Activated T-helper 1 cell treated with anti-CD3 and anti-CD28 coated beads, Interleukin-12 subunit alpha, Interleukin-12 subunit beta, Interleukin-2, Interleukin-4 antibody, amounts not matched to agents 30 ng/mL and 10 ng/mL and 1 ng/mL, durations not matched to agents 14 hours and 24 hours and 36 hours (primary cell): ENCODE measurements at regions not wholly inside any gene's neighbourhood (a gene's known extent, or its start where the extent isn't known, plus 50 kb on each side); places are given as distances from the start of the nearest gene placed in this dataset.
"Not testable (repeated sequence)": the region's sequence is repeated elsewhere in the genome, so short reads cannot be mapped to it uniquely, and the experiment has no call there.

ENCODE experiments used
- DNase-seq: peaks from one replicate; pipeline ENCODE4 v3.0.0; 2021; ENCODE audit warnings: low spot score
- H3K27ac Mint-ChIP-seq: one replicate; pipeline ENCODE4 v1.8.0; 2021; ENCODE audit warnings: mild to moderate bottlenecking, mixed read lengths
- H3K27me3 Mint-ChIP-seq: one replicate; pipeline ENCODE4 v1.8.0; 2022; ENCODE audit warnings: mild to moderate bottlenecking, moderate library complexity, mixed read lengths; ENCODE audit not compliant: insufficient read depth
- H3K36me3 Mint-ChIP-seq: one replicate; pipeline ENCODE4 v1.8.0; 2021; ENCODE audit warnings: low read depth, mixed read lengths
- H3K4me1 Mint-ChIP-seq: one replicate; pipeline ENCODE4 v1.8.0; 2021; ENCODE audit warnings: low read depth, mixed read lengths
- H3K4me3 Mint-ChIP-seq: one replicate; pipeline ENCODE4 v1.8.0; 2021; ENCODE audit warnings: mild to moderate bottlenecking, moderate library complexity, mixed read lengths
- H3K9me3 Mint-ChIP-seq: one replicate; pipeline ENCODE4 v1.8.0; 2021; ENCODE audit warnings: mixed read lengths
- intact Hi-C: fragments of 100-400 bp; cut with micrococcal nuclease; formaldehyde crosslinking; loops from one replicate; pipeline ENCODE4 v1.15.1; 2024

DNA sequence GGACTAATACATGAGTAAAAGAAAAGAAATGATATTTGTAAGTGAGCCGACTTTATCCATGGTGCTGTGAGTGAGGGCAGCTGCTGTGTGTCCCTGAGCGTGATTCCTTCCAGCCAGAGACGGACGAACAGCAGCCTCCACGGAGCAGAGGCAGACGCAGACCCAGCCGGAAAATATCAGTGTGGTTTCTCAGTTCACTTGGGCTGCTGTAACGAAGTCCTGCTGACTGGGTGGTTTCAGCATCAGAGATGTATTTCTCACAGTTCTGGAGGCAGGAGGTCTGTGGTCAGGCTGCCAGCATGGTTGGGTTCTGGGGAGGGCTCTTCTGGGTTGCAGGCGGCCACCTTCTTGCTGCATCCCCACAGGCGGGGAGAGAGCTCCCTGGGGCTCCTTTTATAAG, 375.6 kb downstream of the GLRX3 start:
- no peak for DNase-seq
- intact Hi-C loops, result no loop called here
- H3K4me3 Mint-ChIP-seq, result no peak overlapping the region
- no peaks in the 10 kb centered on the region for H3K9me3 Mint-ChIP-seq
- peaks cover 1% of the 10 kb centered on the region for H3K27me3 Mint-ChIP-seq
- no peaks in the 10 kb centered on the region for H3K36me3 Mint-ChIP-seq
- H3K4me1 Mint-ChIP-seq, result no peaks in the 10 kb centered on the region
- no peak overlapping the region for H3K27ac Mint-ChIP-seq

DNA sequence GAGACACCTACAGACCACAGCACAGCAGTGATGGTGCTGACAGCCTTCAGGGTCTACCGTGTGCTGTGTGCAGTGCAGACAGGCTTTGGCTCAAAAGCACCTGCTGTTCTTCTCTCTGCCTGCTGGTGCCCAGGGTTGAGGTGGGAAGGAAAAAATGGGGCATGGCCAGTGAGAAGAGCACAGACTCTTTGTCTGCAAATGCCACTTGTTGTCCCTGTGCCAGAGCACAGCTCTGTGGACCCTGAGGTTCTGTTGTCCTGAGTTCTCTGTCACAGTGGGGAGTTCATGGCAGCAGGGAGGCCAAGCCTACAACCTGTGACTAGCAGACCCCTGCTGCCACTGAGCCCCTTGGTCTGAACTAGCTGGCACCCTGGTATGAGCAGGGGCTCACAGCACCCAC, 376.7 kb downstream of the GLRX3 start:
- Mint-ChIP-seq H3K4me1 (no peaks in the 10 kb centered on the region), H3K27ac (no peak overlapping the region), H3K9me3 (no peaks in the 10 kb centered on the region), H3K27me3 (peaks cover 1% of the 10 kb centered on the region), H3K36me3 (no peaks in the 10 kb centered on the region), H3K4me3 (no peak overlapping the region)
- intact Hi-C loops, result no loop called here
- no peak for DNase-seq

DNA sequence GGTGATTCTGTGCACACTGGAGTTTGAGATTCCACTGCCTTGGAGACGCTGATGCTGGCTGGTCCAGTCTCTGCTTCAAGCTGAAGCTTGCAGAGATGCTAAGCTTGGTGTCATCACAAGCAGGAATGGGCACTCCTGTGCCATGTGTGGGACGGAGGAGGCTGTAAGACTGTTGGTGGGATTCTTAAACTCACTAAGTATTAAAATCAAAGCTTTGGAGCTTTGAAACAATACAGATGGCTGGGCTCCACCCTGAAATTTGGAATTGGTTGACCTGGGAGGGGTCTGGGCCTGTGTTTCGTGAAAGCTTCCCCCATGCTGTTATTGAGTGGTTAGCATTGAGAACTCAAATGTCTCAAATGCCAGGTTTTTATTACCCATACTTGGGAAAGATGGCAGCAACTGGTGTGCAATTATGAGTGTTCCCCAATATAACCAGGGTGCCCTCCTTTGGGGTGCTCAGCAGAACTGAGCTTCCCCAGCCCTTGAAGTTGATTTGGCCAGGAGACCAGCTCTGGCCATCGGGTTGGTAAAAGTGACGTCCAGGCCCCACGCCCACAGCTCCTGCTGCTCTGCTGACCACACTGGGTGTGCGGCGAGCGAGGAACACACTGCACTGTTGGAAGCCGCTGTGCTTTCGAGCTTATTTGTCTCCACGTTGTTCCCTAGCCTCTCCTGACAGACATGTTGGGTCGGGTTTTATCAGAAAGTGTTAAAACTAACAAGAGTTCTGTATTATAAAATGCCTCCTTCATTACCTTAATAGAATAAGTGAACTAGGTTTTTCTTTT, 377.7 kb downstream of the GLRX3 start:
- Mint-ChIP-seq H3K4me3 (no peak overlapping the region), H3K36me3 (no peaks in the 10 kb centered on the region), H3K27ac (no peak overlapping the region), H3K9me3 (no peaks in the 10 kb centered on the region), H3K4me1 (no peaks in the 10 kb centered on the region), H3K27me3 (peaks cover 1% of the 10 kb centered on the region)
- DNase-seq, result no peak
- intact Hi-C loops, result no loop called here

DNA sequence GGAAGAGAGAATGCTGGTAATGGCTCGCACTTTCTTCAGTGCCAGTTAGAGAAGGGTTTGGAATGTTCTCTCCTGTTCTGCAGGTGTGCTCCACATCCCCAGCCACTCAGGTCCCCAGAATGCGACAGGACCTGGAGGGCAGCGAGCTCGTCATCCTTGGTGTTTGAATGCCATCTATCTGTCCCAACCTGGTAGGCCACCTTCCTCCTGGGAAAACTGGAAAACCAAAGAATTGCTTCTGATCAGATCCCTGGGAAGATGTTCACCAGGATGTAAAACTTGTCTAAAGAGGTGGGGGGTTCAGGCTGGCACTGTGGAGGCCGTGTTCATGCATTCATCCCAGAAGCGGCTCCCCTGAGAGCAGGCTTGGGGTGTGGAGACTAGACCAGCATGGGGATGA, 379.5 kb downstream of the GLRX3 start:
- H3K27me3 Mint-ChIP-seq, result peaks cover 1% of the 10 kb centered on the region
- H3K36me3 Mint-ChIP-seq, result no peaks in the 10 kb centered on the region
- intact Hi-C loops, result no loop called here
- H3K9me3 Mint-ChIP-seq, result peaks cover 7% of the 10 kb centered on the region
- DNase-seq, result no peak
- no peaks in the 10 kb centered on the region for H3K4me1 Mint-ChIP-seq
- no peak overlapping the region for H3K4me3 Mint-ChIP-seq
- no peak overlapping the region for H3K27ac Mint-ChIP-seq

GRCh38 chr10:130516141-130516735, 380.0 kb downstream of the GLRX3 start:
- Mint-ChIP-seq H3K36me3 (no peaks in the 10 kb centered on the region), H3K9me3 (peaks cover 7% of the 10 kb centered on the region), H3K4me3 (no peak overlapping the region), H3K27me3 (peaks cover 1% of the 10 kb centered on the region), H3K27ac (no peak overlapping the region), H3K4me1 (no peaks in the 10 kb centered on the region)
- intact Hi-C loops, result no loop called here
- DNase-seq, result no peak

- H3K4me3 Mint-ChIP-seq, H3K27ac Mint-ChIP-seq, H3K27me3 Mint-ChIP-seq, H3K36me3 Mint-ChIP-seq, H3K9me3 Mint-ChIP-seq, DNase-seq, H3K4me1 Mint-ChIP-seq, intact Hi-C loops: not testable (repeated sequence)
These were observed 382.7 kb downstream of the GLRX3 start for GRCh38 chr10:130518921-130519320.

DNA sequence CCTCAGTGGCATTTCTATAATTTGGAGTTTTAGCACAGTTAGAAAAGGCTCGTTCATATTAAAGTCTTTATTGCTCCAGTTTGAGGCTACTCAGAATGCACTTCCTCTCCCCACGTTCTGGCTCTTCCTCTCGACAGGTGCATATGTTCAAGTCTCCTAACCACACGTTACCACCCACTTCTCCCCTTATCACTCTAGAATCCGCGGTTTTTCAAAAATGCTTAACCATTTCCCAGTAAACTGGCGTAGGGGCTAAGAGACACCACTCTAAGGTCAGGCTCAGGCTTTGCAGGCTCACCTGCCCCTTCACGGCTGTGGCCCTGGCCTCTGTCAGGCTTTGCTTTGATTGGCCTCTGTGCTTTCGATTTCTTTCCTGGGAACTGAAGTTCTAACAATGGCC, 383.6 kb downstream of the GLRX3 start:
- Mint-ChIP-seq H3K36me3 (no peaks in the 10 kb centered on the region), H3K4me1 (no peaks in the 10 kb centered on the region), H3K4me3 (no peak overlapping the region), H3K27me3 (no peaks in the 10 kb centered on the region), H3K27ac (no peak overlapping the region), H3K9me3 (peaks cover 7% of the 10 kb centered on the region)
- intact Hi-C loops, result no loop called here
- DNase-seq, result no peak

DNA sequence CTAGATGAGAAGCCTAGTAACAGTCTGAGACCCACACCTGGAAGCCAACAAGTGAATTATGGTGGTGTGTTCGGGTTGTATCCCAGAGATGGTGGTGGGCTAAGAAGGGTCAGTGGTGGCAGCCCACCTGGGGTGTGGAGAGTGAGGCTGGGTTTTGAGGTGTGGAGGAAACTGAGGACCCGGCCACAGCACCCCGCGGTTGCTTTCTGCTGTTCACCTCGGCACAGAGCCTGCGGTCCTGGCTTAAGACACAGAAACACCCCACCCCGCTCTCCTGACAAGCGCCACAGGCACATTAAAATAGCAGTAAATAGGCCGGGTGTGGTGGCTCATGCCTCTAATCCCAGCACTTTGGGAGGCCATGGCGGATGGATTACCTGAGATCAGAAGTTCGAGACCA, 395.1 kb downstream of the GLRX3 start:
- Mint-ChIP-seq H3K27ac (no peak overlapping the region), H3K9me3 (no peaks in the 10 kb centered on the region), H3K36me3 (no peaks in the 10 kb centered on the region), H3K4me3 (no peak overlapping the region), H3K4me1 (no peaks in the 10 kb centered on the region), H3K27me3 (no peaks in the 10 kb centered on the region)
- DNase-seq, result no peak
- intact Hi-C loops, result no loop called here

GRCh38 chr10:130541090-130541489, 404.9 kb downstream of the GLRX3 start:
- Mint-ChIP-seq H3K27ac (no peak overlapping the region), H3K4me1 (no peaks in the 10 kb centered on the region), H3K27me3 (no peaks in the 10 kb centered on the region), H3K9me3 (peaks cover 5% of the 10 kb centered on the region), H3K36me3 (no peaks in the 10 kb centered on the region), H3K4me3 (no peak overlapping the region)
- no peak for DNase-seq
- intact Hi-C loops, result no loop called here

DNA sequence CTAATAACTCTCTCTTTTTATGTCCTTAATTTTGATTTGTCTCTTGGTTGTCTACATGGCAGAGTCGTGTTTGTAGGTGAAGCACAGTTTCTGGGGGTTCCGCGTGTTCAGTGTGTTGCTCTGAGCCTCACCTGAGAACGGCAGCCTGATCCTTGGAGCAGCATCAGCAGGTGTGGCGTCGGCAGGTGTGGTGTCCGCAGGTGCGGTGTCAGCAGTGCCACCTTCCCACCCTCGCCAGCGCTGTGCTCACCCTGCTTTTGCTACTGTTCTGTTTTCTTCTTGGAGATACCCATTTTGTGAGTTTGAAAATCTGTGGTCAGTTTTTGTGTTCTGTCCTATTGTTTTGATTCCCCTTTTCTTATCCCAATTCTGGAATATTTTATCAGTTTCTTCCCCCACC, 406.6 kb downstream of the GLRX3 start:
- Mint-ChIP-seq H3K27me3 (no peaks in the 10 kb centered on the region), H3K27ac (no peak overlapping the region)

DNA sequence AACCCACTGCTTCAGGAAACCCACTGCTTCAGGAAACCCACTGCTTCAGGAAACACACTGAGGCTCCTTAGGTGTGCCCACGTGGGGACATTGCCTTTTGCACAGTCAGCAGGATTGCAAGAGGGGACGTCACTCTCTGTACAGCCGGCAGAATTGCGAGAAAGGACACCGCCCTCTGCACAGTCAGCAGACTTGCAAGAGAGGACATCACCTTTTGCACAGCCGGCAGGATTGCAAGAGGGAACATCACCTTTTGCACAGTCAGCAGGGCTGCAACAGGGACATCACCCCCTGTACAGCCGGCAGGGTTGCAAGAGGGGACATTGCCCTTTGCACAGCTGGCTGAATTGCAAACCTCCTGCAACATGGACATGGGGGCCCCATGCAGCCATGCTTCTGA, 407.6 kb downstream of the GLRX3 start:
- Mint-ChIP-seq H3K4me3 (no peak overlapping the region), H3K27me3 (no peaks in the 10 kb centered on the region), H3K9me3 (no peaks in the 10 kb centered on the region), H3K36me3 (no peaks in the 10 kb centered on the region), H3K27ac (no peak overlapping the region), H3K4me1 (no peaks in the 10 kb centered on the region)
- no peak for DNase-seq
- intact Hi-C loops, result no loop called here

More for the DNA sequence above, 406.6 kb downstream of the GLRX3 start:
- no peak overlapping the region for H3K4me3 Mint-ChIP-seq
- H3K4me1 Mint-ChIP-seq, result no peaks in the 10 kb centered on the region
- no peak for DNase-seq
- peaks cover 5% of the 10 kb centered on the region for H3K9me3 Mint-ChIP-seq
- intact Hi-C loops, result no loop called here
- no peaks in the 10 kb centered on the region for H3K36me3 Mint-ChIP-seq

GRCh38 chr10:130545122-130545521, 408.9 kb downstream of the GLRX3 start:
- H3K4me3 Mint-ChIP-seq, result no peak overlapping the region
- no peaks in the 10 kb centered on the region for H3K36me3 Mint-ChIP-seq
- no peaks in the 10 kb centered on the region for H3K27me3 Mint-ChIP-seq
- intact Hi-C loops, result no loop called here
- no peaks in the 10 kb centered on the region for H3K9me3 Mint-ChIP-seq
- no peaks in the 10 kb centered on the region for H3K4me1 Mint-ChIP-seq
- no peak overlapping the region for H3K27ac Mint-ChIP-seq
- DNase-seq, result no peak

GRCh38 chr10:130545697-130546096, 409.5 kb downstream of the GLRX3 start:
- Mint-ChIP-seq H3K27me3 (no peaks in the 10 kb centered on the region), H3K4me3 (no peak overlapping the region), H3K27ac (no peak overlapping the region), H3K36me3 (no peaks in the 10 kb centered on the region), H3K4me1 (no peaks in the 10 kb centered on the region), H3K9me3 (no peaks in the 10 kb centered on the region)
- DNase-seq, result no peak
- intact Hi-C loops, result no loop called here

DNA sequence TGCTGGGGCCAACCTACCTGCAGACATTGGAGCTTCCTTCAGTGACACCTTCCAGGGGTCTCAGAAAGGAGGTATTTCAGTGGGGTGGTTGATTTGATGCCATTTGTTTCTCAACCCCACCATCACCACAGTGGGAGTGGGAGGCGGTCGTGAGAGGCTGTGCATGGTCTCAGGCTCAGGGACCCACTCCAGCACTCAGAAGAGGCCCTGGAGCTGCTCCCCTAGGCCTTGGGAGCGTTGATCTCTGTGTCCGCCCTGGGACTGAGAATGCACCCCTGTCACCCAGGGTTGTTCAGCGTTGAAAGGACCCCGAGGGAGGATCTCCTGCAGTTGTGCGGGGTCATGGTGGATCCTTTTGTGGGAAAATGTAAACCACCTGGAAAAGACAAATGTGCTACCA, 410.6 kb downstream of the GLRX3 start:
- no peaks in the 10 kb centered on the region for H3K36me3 Mint-ChIP-seq
- no peak overlapping the region for H3K27ac Mint-ChIP-seq
- intact Hi-C loops, result no loop called here
- no peaks in the 10 kb centered on the region for H3K9me3 Mint-ChIP-seq
- no peak overlapping the region for H3K4me3 Mint-ChIP-seq
- no peaks in the 10 kb centered on the region for H3K27me3 Mint-ChIP-seq
- no peaks in the 10 kb centered on the region for H3K4me1 Mint-ChIP-seq
- no peak for DNase-seq
